ENCODE measurements at regions not wholly inside any gene's neighbourhood (a gene's known extent, or its start where the extent isn't known, plus 50 kb on each side); places are given as distances from the start of the nearest gene placed in this dataset.

DNA sequence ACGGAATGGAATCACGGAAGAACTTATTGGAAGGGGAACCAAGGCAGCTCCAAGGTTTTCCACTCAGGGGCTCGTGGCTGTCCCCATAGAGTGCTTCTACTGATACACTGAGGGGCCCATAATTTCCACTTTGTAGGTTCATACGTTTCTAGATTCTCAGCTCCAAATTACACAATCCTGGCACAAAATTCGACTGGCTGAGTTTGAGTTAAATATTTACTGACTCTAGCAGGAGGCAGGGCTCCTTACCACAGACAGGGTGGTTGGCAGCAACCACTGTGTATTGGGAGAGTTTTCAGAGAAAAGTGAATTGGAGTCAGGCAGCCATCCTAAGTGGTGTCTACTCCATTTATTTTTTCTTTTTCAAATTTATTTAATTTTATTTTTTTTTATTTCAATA, 55.4 kb upstream of the SEC61G start:
- Histone ChIP-seq H3K9ac (ENCODE audit: low read depth in 2 of 2, low read length in 2 of 2) (no peak overlapping the region), H3K36me3 (no peaks in the 10 kb centered on the region), H3K4me3 (no peak overlapping the region), H3K4me1 (no peaks in the 10 kb centered on the region), H3K27ac (no peak overlapping the region), H3K27me3 (no peaks in the 10 kb centered on the region), H3K9me3 (no peaks in the 10 kb centered on the region)
- intact Hi-C loops (cut with DNase I): no loop called here
- DNase-seq: no peak
- TF ChIP-seq, protein P1, sequence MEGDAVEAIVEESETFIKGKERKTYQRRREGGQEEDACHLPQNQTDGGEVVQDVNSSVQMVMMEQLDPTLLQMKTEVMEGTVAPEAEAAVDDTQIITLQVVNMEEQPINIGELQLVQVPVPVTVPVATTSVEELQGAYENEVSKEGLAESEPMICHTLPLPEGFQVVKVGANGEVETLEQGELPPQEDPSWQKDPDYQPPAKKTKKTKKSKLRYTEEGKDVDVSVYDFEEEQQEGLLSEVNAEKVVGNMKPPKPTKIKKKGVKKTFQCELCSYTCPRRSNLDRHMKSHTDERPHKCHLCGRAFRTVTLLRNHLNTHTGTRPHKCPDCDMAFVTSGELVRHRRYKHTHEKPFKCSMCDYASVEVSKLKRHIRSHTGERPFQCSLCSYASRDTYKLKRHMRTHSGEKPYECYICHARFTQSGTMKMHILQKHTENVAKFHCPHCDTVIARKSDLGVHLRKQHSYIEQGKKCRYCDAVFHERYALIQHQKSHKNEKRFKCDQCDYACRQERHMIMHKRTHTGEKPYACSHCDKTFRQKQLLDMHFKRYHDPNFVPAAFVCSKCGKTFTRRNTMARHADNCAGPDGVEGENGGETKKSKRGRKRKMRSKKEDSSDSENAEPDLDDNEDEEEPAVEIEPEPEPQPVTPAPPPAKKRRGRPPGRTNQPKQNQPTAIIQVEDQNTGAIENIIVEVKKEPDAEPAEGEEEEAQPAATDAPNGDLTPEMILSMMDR (IDR thresholded peaks at IDR 0.05): no peak

DNA sequence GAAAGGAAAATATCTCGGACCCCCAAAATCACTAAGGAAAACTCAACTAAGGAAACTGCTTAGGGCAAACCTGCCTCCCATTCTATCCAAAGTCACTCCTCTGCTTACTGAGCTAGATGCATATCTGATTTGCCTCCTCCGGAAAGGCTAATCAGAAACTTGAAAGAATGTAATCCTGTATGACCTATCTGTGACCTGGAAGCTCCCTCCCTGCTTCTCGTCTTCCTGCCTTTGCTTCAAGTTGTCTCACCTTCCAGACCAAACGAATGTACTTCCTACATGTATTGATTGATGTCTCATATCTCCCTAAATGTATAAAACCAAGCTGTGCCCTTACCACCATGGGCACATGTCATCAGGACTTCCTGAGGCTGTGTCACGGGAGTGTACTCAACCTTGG, 58.1 kb upstream of the SEC61G start:
- TF ChIP-seq, protein P1 (IDR thresholded peaks at IDR 0.05): no peak
- Histone ChIP-seq H3K36me3 (no peaks in the 10 kb centered on the region), H3K4me3 (no peak overlapping the region), H3K9ac (ENCODE audit: low read depth in 2 of 2, low read length in 2 of 2) (no peak overlapping the region), H3K27me3 (no peaks in the 10 kb centered on the region), H3K9me3 (no peaks in the 10 kb centered on the region), H3K4me1 (no peaks in the 10 kb centered on the region), H3K27ac (no peak overlapping the region)
- intact Hi-C loops (cut with DNase I): no loop called here
- no peak for DNase-seq

DNA sequence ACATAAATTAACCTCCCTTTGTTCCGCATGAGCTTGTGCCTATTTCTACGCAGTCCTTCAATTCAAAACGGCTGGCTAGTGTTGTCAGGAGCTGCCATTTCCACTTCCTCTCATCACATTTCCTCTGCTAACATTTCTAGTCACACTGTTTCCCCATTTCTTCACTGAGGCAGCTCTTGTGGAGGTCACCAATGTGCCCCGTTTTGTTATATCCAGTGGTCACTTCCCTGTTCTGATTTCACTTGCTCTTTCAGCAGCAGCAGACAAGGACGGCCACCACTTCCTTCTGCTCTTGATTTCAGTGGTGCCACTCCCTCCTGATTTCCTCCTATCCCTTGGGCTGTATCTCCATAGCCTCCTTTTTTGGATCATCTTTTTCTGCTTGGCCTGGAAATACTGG, 64.8 kb upstream of the SEC61G start:
- intact Hi-C loops (cut with DNase I): no loop called here
- Histone ChIP-seq H3K27ac (no peak overlapping the region), H3K4me3 (no peak overlapping the region), H3K9ac (ENCODE audit: low read depth in 2 of 2, low read length in 2 of 2) (no peak overlapping the region), H3K4me1 (no peaks in the 10 kb centered on the region), H3K9me3 (no peaks in the 10 kb centered on the region), H3K36me3 (no peaks in the 10 kb centered on the region), H3K27me3 (no peaks in the 10 kb centered on the region)
- TF ChIP-seq, protein P1 (IDR thresholded peaks at IDR 0.05): no peak
- no peak for DNase-seq

DNA sequence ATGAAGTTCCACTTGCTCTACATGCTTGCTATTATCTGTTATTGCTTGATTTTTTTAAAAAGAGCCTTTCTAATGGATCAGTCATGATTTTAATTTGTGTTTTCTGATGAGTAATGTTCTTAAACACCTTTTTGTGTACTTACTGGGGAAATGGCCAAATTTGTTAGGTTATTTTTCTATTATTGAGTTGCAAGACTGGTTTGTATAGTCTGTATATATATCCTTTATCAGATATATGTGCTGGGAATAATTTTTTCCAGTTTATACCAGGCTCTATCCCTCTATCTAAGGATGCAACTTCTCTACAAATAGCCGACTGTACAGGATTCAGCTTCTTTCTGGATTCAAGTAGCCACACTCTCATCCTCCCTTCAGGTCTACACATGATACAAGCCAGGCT, 65.6 kb upstream of the SEC61G start:
- H3K27ac ChIP-seq: no peak overlapping the region
- TF ChIP-seq, protein P1 (IDR thresholded peaks at IDR 0.05): no peak
- H3K27me3 ChIP-seq: no peaks in the 10 kb centered on the region
- no peaks in the 10 kb centered on the region for H3K36me3 ChIP-seq
- DNase-seq: no peak
- no peaks in the 10 kb centered on the region for H3K9me3 ChIP-seq
- H3K4me1 ChIP-seq: no peaks in the 10 kb centered on the region
- H3K9ac ChIP-seq (ENCODE audit: low read depth in 2 of 2, low read length in 2 of 2): no peak overlapping the region
- intact Hi-C loops (cut with DNase I): no loop called here
- no peak overlapping the region for H3K4me3 ChIP-seq

DNA sequence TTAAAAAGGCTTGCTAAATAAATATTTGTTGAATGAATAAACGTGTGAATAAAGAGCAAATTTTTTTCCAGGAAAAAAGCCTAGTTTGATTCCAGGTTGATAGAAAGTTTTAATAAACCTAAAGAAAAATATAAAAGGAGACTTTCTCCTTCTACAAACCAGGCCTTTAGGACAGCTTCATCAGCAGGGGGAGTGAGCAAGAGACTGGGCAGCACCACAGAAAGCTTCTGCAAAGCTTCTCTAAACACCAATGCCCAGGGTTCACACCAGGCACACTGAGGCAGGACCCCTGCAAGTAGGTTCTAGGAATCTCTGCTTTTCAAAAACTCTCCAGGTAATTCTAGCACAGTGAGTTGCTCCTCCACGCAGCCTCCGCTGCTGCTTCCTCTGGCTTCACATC, 66.4 kb upstream of the SEC61G start:
- no peaks in the 10 kb centered on the region for H3K9me3 ChIP-seq
- DNase-seq: no peak
- H3K4me1 ChIP-seq: no peaks in the 10 kb centered on the region
- H3K9ac ChIP-seq (ENCODE audit: low read depth in 2 of 2, low read length in 2 of 2): no peak overlapping the region
- H3K4me3 ChIP-seq: no peak overlapping the region
- H3K27ac ChIP-seq: no peak overlapping the region
- H3K36me3 ChIP-seq: no peaks in the 10 kb centered on the region
- TF ChIP-seq, protein P1 (IDR thresholded peaks at IDR 0.05): no peak
- no peaks in the 10 kb centered on the region for H3K27me3 ChIP-seq
- intact Hi-C loops (cut with DNase I): no loop called here

DNA sequence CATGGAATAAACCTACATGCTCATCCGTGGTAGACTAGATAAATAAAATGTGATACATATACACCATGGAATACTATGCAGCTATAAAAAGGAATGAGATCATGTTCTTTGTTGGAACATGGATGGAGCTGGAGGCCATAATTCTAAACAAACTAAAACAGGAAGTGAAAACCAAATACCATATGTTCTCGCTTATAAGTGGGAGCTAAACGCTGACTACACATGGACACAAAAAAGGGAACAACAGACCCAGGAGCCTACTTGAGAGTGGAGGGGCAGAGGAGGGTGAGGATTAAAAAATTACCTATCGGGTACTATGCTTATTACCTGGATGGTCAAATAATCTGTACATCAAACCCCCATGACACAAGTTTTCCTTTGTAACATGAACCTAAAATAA, 68.7 kb upstream of the SEC61G start:
- no peak overlapping the region for H3K4me3 ChIP-seq
- intact Hi-C loops (cut with DNase I): no loop called here

More for the DNA sequence above, 68.7 kb upstream of the SEC61G start:
- Histone ChIP-seq H3K4me1 (no peaks in the 10 kb centered on the region), H3K27me3 (no peaks in the 10 kb centered on the region), H3K27ac (no peak overlapping the region), H3K9ac (ENCODE audit: low read depth in 2 of 2, low read length in 2 of 2) (no peak overlapping the region), H3K9me3 (no peaks in the 10 kb centered on the region), H3K36me3 (no peaks in the 10 kb centered on the region)
- DNase-seq: no peak
- TF ChIP-seq, protein P1 (IDR thresholded peaks at IDR 0.05): no peak
